GF-D8 (cell line): ENCODE measurements at regions not wholly inside any gene's neighbourhood (a gene's known extent, or its start where the extent isn't known, plus 50 kb on each side); places are given as distances from the start of the nearest gene placed in this dataset.

ENCODE experiments used
- DNase-seq: peaks from one replicate; lab custom pipeline; 2025; lab: John Stamatoyannopoulos, UW

GRCh38 chr5:8908055-8908683 lies 637.7 kb downstream of the SEMA5A start:
- no peak for DNase-seq

GRCh38 chr5:8912106-8912505 lies 633.8 kb downstream of the SEMA5A start:
- no peak for DNase-seq

- no peak for DNase-seq
Measured at GRCh38 chr5:8913522-8913921, 632.4 kb downstream of the SEMA5A start.

DNA sequence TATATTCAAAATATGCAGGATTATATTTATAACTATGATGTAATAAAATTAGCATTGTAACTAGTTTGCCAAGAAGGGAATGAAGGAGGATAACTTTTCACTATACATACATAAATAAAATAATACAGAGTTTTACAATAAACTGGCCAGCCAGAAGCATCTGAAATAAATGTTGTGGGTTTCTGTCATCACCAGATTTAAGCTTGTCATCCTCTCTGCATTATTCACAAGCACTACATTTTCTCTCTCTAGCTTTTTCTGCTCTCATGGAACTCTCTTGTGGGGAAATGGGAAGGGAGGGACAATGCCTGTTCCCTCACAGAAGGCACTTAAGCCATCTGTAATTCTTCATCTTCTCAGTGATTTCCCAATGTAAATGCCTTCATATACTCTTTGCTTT lies 626.8 kb downstream of the SEMA5A start:
- no peak for DNase-seq

DNA sequence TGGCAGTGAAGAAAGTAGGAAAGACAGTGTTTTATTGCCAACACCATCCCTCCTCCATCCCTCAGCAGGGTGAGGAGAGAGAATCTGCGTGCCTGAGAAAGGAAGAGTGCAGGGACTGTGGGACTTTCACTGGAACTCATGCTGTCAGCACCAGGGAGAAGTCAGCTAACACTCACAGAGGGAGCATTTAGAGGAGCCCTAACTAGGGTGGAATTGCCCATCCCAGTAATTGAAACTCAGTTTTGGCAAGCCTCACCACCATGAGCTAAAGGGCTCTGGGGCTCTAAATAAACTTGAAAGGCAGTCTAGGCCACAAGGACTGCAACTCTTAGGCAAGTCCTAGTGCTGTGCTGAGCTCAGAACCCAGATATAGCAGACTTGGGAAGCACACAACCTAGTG lies 622.3 kb downstream of the SEMA5A start:
- no peak for DNase-seq

- no peak for DNase-seq
Measured at GRCh38 chr5:8924054-8924793, 621.7 kb downstream of the SEMA5A start.

- no peak for DNase-seq
Measured at GRCh38 chr5:8930021-8930420, 615.9 kb downstream of the SEMA5A start.

DNA sequence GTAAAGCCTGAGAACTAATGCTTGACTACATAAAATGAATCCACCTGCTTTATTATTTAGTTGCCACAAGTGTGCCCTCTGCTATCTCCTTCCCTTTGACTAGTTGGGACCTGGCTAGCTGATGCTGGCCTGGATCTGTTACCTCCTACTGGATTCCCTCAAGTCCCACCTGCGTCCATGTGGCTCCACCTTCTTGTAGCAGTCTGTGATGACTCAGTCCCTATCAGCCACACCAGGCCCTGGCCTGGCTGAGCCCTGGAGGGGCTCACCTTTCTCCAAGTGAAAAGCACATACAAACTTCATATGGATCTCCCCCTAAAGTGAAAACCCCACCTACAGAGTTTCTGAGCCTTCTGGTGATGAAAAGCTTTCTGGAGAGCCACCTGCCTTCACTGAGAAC lies 611.4 kb downstream of the SEMA5A start:
- no peak for DNase-seq

DNA sequence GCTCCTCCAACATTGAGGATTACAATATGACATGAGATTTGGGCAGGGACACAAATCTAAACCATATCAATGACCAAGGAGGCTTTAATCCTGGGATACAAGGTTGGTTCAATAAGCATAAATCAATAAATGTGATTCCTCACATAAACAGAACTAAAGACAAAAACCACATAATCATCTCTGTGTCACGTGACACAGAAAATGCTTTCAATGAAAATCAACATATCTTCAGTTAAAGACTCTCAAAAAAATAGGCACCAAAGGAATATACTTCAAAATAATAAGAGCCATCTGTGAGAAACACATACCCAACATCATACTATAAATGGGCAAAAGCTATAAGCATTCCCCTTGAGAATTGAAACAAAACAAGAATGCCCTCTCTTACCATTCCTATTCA lies 604.9 kb downstream of the SEMA5A start:
- no peak for DNase-seq

GRCh38 chr5:8943301-8943700 lies 602.6 kb downstream of the SEMA5A start:
- no peak for DNase-seq

- no peak for DNase-seq
Measured at GRCh38 chr5:8944005-8944404, 601.9 kb downstream of the SEMA5A start.

DNA sequence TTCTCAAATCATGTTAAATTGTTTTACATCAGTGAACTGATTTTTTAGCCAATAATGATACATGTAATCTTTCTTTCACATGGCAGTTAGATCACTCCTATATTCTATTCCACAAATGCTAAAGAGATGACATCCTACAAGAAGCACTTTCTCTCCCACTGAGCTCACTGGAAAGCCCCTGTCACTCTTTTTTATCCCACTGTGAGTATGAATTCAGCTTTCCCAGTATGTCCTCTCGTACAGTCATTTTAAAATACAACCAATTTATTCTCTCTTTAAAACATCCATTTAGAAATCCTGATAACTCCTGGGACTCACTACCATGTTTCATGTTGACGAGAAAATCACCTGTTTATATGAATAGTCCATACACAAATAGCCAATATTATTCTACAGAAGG lies 599.9 kb downstream of the SEMA5A start:
- no peak for DNase-seq

DNA sequence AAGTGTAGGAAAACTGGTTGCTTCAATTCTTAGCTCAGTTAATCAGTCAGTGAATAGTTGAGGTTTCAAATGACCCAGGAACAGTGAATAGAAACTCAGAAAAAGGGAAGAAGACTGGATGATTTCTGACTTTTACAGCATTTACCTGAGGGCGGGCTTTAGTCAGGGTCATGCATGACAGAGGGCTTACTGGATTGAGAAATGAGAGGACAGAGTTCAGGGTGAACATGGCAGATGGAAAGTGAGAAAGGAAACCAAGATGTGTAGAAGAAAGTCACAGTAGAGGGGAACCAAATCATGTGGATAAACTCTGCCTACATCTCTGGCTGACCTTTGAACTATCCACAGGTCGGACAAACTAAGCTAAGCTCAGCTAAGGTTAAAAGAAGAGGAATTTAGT lies 596.0 kb downstream of the SEMA5A start:
- DNase-seq: no peak

GRCh38 chr5:8952147-8952546 lies 593.7 kb downstream of the SEMA5A start:
- DNase-seq: no peak

- no peak for DNase-seq
Measured at GRCh38 chr5:8953016-8953415, 592.9 kb downstream of the SEMA5A start.

DNA sequence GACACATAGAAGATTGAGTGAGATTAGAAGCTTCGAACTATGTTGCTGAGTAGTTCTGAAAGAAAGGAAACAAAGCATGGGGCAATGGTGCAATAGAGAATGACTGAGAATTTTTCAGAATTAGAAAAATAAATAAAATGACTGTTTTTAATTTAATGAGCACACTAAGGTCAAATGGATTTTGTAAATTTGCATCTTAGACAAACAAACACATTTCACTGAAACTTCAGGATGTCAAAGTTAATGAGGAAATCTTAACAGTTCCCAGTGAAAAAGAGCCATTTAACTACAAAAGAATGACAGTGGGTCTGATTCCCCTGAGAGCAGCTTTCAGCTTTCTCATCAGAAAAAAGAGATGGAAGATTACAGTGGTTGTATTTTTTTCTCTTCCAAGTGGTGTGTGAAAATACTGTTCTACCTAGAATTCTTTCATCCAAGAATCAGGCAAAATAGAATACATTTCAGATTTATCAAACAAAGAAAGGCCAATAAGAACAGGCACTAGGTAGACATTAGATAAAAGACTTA lies 591.9 kb downstream of the SEMA5A start:
- DNase-seq: no peak

DNA sequence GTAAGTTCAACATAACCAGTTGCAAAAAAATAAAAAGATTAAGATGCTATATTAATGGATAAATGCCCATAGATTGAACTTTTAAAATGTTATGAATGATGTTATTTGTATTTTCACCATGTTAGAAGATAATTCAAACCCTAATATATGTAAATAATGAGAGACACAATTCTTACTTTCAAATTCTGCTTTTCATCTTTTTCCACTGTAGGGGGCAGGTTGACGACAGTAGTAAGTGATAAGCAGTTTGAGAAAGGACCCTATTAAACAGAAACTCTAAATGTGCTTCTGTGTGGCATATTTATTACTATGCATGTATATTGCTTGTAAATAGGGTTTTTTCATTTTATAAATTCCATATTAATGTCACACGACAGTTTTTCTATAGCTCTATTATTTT lies 591.1 kb downstream of the SEMA5A start:
- DNase-seq: no peak

GRCh38 chr5:8956659-8957058 lies 589.2 kb downstream of the SEMA5A start:
- DNase-seq: no peak

DNA sequence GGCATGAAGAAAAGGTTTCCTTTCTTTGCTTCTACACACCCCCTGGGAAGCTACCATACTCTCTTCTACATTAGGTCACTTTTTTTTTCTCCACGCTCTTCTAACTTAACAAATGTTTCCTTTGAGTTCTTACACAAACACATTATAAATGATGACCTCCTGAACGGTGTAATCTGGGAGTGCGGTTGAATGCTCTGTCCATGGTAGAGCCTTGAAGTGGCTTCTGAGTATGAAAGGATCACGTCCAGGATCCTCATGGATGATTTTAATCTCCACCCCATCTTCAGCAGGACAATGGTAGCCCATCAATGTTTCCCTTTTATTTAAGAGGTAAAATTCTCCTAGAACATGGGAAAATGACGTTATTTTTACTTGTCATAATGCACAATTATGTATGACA lies 587.3 kb downstream of the SEMA5A start:
- DNase-seq: no peak

DNA sequence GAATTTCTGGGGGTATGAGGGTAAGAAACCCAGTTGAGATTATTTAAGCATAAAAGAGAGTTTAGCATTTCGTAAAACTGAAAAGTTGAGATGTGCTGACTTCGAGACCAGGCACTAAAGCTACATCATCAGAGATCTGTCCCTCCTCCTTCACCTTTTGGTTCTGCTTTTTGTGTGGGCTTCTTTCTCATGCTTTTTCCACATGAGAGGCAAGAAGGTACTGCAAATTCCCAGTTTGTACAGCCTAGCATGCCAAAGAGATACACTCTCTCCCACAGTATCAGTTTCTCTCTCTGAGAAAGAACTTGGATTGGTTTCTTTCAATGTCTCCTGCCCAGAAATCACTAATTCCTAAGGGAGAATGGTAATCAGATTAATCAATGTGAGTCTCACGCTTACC lies 584.7 kb downstream of the SEMA5A start:
- DNase-seq: no peak

GRCh38 chr5:8961956-8962355 lies 583.9 kb downstream of the SEMA5A start:
- no peak for DNase-seq

GRCh38 chr5:8981016-8981415 lies 564.9 kb downstream of the SEMA5A start:
- DNase-seq: no peak

DNA sequence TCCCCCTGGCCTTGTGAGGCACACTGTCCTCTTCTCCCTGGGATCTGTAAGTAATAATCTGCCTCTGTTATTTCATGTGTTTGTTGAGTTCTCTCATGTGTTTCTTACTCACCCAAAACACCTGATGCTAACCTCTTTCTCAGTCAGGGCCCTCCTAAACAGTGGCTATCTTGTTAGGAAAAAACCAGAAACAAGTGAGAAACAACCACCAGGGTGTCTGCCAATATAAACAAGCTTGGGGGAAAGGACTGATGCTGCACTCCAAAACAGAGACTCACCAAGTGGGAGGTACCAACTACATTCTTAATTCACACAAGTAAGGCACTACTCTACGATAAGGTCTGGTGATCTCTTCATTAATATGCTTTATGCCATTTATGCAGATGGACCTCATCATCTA lies 564.4 kb downstream of the SEMA5A start:
- DNase-seq: no peak

GRCh38 chr5:8984386-8984785 lies 561.5 kb downstream of the SEMA5A start:
- no peak for DNase-seq
